ENCODE measurements at regions not wholly inside any gene's neighbourhood (a gene's known extent, or its start where the extent isn't known, plus 50 kb on each side); places are given as distances from the start of the nearest gene placed in this dataset.
A peak's percentile ranks its signal among the peaks of the same experiment; 100 is the strongest.

- Histone ChIP-seq H3K27me3 (replicated peaks; ENCODE audit: insufficient read depth) (no peaks in the 10 kb centered on the region), H3F3A (ENCODE audit: insufficient read depth) (no peaks in the 10 kb centered on the region), H3K79me2 (ENCODE audit: insufficient read depth) (no peaks in the 10 kb centered on the region), H3K36me3 (ENCODE audit: low read depth) (no peaks in the 10 kb centered on the region), H3K9ac (no peak overlapping the region), H3K9me2 (ENCODE audit: insufficient read depth) (no peaks in the 10 kb centered on the region), H3K9me3 (ENCODE audit: low read depth) (no peaks in the 10 kb centered on the region), H3K4me2 (ENCODE audit: unreplicated experiment) (no peak overlapping the region), H3K4me3 (no peak overlapping the region), H4K20me1 (ENCODE audit: insufficient read depth) (no peaks in the 10 kb centered on the region), H2AFZ (no peak overlapping the region), H3K27ac (no peak overlapping the region), H3K4me1 (ENCODE audit: insufficient read depth) (no peaks in the 10 kb centered on the region)
- in situ Hi-C loops (cut with MboI): no loop called here
- TF ChIP-seq EZH2 (IDR thresholded peaks at IDR 0.05; ENCODE audit: insufficient read depth, poor library complexity, severe bottlenecking): no peak
- TF ChIP-seq EZH2phosphoT487 (IDR thresholded peaks at IDR 0.05; ENCODE audit: insufficient read depth, low read depth): no peak
- no peak for DNase-seq
Measured at GRCh38 chr4:33661636-33662035, 2582.7 kb downstream of the ARAP2 start.

DNA sequence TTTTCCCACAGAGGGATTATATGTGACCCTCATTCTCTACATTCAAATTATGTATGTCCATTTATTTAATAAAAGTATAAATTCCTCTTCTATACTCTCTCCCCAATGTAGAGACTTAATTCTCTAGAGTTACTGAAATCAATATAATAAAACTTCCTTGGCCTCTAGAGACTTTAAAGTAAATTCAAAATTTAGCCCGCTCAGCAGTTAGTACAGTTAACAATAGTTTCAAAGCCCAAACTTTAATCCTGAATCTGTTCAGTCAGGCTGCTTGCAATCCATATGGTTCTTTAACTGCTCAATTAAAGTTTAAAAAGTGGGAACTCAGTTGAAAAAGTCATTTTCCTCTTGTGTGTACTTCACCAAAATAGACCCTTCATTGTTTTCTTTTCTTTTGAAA lies 2558.4 kb downstream of the ARAP2 start:
- Histone ChIP-seq H3K27me3 (replicated peaks; ENCODE audit: insufficient read depth) (no peaks in the 10 kb centered on the region; the same call in 1 of the 2 replicates), H4K20me1 (ENCODE audit: insufficient read depth) (no peaks in the 10 kb centered on the region), H3K9me2 (ENCODE audit: insufficient read depth) (no peaks in the 10 kb centered on the region), H3K4me2 (ENCODE audit: unreplicated experiment) (no peak overlapping the region), H3K36me3 (ENCODE audit: low read depth) (no peaks in the 10 kb centered on the region), H3K4me1 (ENCODE audit: insufficient read depth) (no peaks in the 10 kb centered on the region), H2AFZ (no peak overlapping the region), H3K27ac (no peak overlapping the region), H3K9ac (no peak overlapping the region), H3F3A (ENCODE audit: insufficient read depth) (no peaks in the 10 kb centered on the region), H3K9me3 (ENCODE audit: low read depth) (no peaks in the 10 kb centered on the region), H3K4me3 (no peak overlapping the region), H3K79me2 (ENCODE audit: insufficient read depth) (no peaks in the 10 kb centered on the region)
- no peak for DNase-seq
- 56 to 67% methylated on average over 1 of the region's 1 CpG for WGBS, 2 experiments (ENCODE audit: low coverage in 1 of 2, low lambda C conversion rate in 2 of 2, missing lambda C conversion rate in 2 of 2)
- in situ Hi-C loops (cut with MboI): no loop called here
- TF ChIP-seq EZH2phosphoT487 (IDR thresholded peaks at IDR 0.05; ENCODE audit: insufficient read depth, low read depth): no peak
- TF ChIP-seq EZH2 (IDR thresholded peaks at IDR 0.05; ENCODE audit: insufficient read depth, poor library complexity, severe bottlenecking): no peak

GRCh38 chr4:33696041-33696440 lies 2548.3 kb downstream of the ARAP2 start:
- H3K4me2 ChIP-seq (ENCODE audit: unreplicated experiment): no peak overlapping the region
- peak; percentile 20 for DNase-seq
- no peaks in the 10 kb centered on the region for H3K9me2 ChIP-seq (ENCODE audit: insufficient read depth)
- no peaks in the 10 kb centered on the region for H3K9me3 ChIP-seq (ENCODE audit: low read depth)
- H3K9ac ChIP-seq: no peak overlapping the region
- in situ Hi-C loops (cut with MboI): no loop called here
- H3K36me3 ChIP-seq (ENCODE audit: low read depth): no peaks in the 10 kb centered on the region
- no peaks in the 10 kb centered on the region for H3F3A ChIP-seq (ENCODE audit: insufficient read depth)
- H4K20me1 ChIP-seq (ENCODE audit: insufficient read depth): no peaks in the 10 kb centered on the region
- H2AFZ ChIP-seq: no peak overlapping the region
- TF ChIP-seq EZH2phosphoT487 (IDR thresholded peaks at IDR 0.05; ENCODE audit: insufficient read depth, low read depth): no peak
- no peak for TF ChIP-seq EZH2 (IDR thresholded peaks at IDR 0.05; ENCODE audit: insufficient read depth, poor library complexity, severe bottlenecking)
- no peaks in the 10 kb centered on the region for H3K27me3 ChIP-seq (replicated peaks; ENCODE audit: insufficient read depth)
- H3K4me1 ChIP-seq (ENCODE audit: insufficient read depth): no peaks in the 10 kb centered on the region
- no peaks in the 10 kb centered on the region for H3K79me2 ChIP-seq (ENCODE audit: insufficient read depth)
- H3K27ac ChIP-seq: no peak overlapping the region
- no peak overlapping the region for H3K4me3 ChIP-seq

GRCh38 chr4:33696586-33696985 lies 2547.7 kb downstream of the ARAP2 start:
- Histone ChIP-seq H3K9me3 (ENCODE audit: low read depth) (no peaks in the 10 kb centered on the region), H3K79me2 (ENCODE audit: insufficient read depth) (no peaks in the 10 kb centered on the region), H3K9me2 (ENCODE audit: insufficient read depth) (no peaks in the 10 kb centered on the region), H4K20me1 (ENCODE audit: insufficient read depth) (no peaks in the 10 kb centered on the region), H3K4me2 (ENCODE audit: unreplicated experiment) (no peak overlapping the region), H3F3A (ENCODE audit: insufficient read depth) (no peaks in the 10 kb centered on the region), H3K36me3 (ENCODE audit: low read depth) (no peaks in the 10 kb centered on the region), H2AFZ (no peak overlapping the region), H3K4me1 (ENCODE audit: insufficient read depth) (no peaks in the 10 kb centered on the region), H3K27me3 (replicated peaks; ENCODE audit: insufficient read depth) (no peaks in the 10 kb centered on the region), H3K9ac (no peak overlapping the region), H3K27ac (no peak overlapping the region), H3K4me3 (no peak overlapping the region)
- in situ Hi-C loops (cut with MboI): no loop called here
- WGBS, 2 experiments (ENCODE audit: low coverage in 1 of 2, low lambda C conversion rate in 2 of 2, missing lambda C conversion rate in 2 of 2): 36 to 43% methylated on average over 2 of the region's 2 CpGs
- peak; percentile 5 for DNase-seq
- TF ChIP-seq EZH2phosphoT487 (IDR thresholded peaks at IDR 0.05; ENCODE audit: insufficient read depth, low read depth) (no peak), EZH2 (IDR thresholded peaks at IDR 0.05; ENCODE audit: insufficient read depth, poor library complexity, severe bottlenecking) (no peak)

GRCh38 chr4:33709247-33709646 lies 2535.1 kb downstream of the ARAP2 start:
- Histone ChIP-seq H3K4me1 (ENCODE audit: insufficient read depth) (no peaks in the 10 kb centered on the region), H3K79me2 (ENCODE audit: insufficient read depth) (no peaks in the 10 kb centered on the region), H3F3A (ENCODE audit: insufficient read depth) (no peaks in the 10 kb centered on the region), H3K36me3 (ENCODE audit: low read depth) (no peaks in the 10 kb centered on the region), H3K27me3 (replicated peaks; ENCODE audit: insufficient read depth) (no peaks in the 10 kb centered on the region), H3K9me2 (ENCODE audit: insufficient read depth) (no peaks in the 10 kb centered on the region), H3K27ac (no peak overlapping the region), H3K4me3 (no peak overlapping the region), H3K4me2 (ENCODE audit: unreplicated experiment) (no peak overlapping the region), H3K9ac (no peak overlapping the region), H2AFZ (no peak overlapping the region), H3K9me3 (ENCODE audit: low read depth) (no peaks in the 10 kb centered on the region), H4K20me1 (ENCODE audit: insufficient read depth) (no peaks in the 10 kb centered on the region)
- 25 to 37% methylated on average over 3 of the region's 3 CpGs for WGBS, 2 experiments (ENCODE audit: low coverage in 1 of 2, low lambda C conversion rate in 2 of 2, missing lambda C conversion rate in 2 of 2)
- DNase-seq: peak; percentile 69
- TF ChIP-seq EZH2phosphoT487 (IDR thresholded peaks at IDR 0.05; ENCODE audit: insufficient read depth, low read depth): no peak
- TF ChIP-seq EZH2 (IDR thresholded peaks at IDR 0.05; ENCODE audit: insufficient read depth, poor library complexity, severe bottlenecking): no peak
- in situ Hi-C loops (cut with MboI): no loop called here
